SK-N-SH (cell line): ENCODE measurements at regions not wholly inside any gene's neighbourhood (a gene's known extent, or its start where the extent isn't known, plus 50 kb on each side); places are given as distances from the start of the nearest gene placed in this dataset.

Experiments used
- CTCF ChIA-PET: fragments of 300-600, 350-600 bp; formaldehyde crosslinking; extraction: SDS; loops from one replicate; lab custom pipeline; 2021; lab: Yijun Ruan, JAX
- POLR2A ChIA-PET: fragments of 350-600 bp; sonication (Branson Sonifier 250); formaldehyde crosslinking; extraction: SDS; loops from one replicate; lab custom pipeline; 2020; ENCODE audit warnings: antibody characterized with exemption, inconsistent platforms; lab: Yijun Ruan, JAX
- DNase-seq: peaks from one replicate; pipeline ENCODE4 v3.0.0; 2012
- H2AFZ ChIP-seq: fragments of 200-600 bp; sonication (generic); 2 replicates; pipeline ENCODE4 v1.8.1; 2016; ENCODE audit warnings: antibody characterized with exemption, mild to moderate bottlenecking, low read depth
- H3F3A ChIP-seq: fragments of 200-600 bp; sonication (generic); replicated peaks from 2 replicates; pipeline ENCODE3; 2016; ENCODE audit warnings: antibody characterized with exemption, mild to moderate bottlenecking; ENCODE audit not compliant: insufficient read depth
- H3K27ac ChIP-seq, 2 experiments: fragments of 200-500 bp in 1 of 2; fragments of 200-600 bp in 1 of 2; sonication (Bioruptor generic) in 1 of 2; sonication (generic), shearing (Covaris generic) in 1 of 2; 2 replicates each; pipeline versions ENCODE4 v1.5.1 to v1.6.1; 2014 to 2016; ENCODE audit warnings: low read depth in 2 of 2, inconsistent platforms in 1 of 2, low read length in 1 of 2, mild to moderate bottlenecking in 1 of 2, mixed read lengths in 1 of 2
- H3K27me3 ChIP-seq: fragments of 200-600 bp; sonication (generic), shearing (Covaris generic); 2 replicates; pipeline ENCODE4 v1.6.1; 2016; ENCODE audit warnings: mixed run types; ENCODE audit not compliant: insufficient read depth
- H3K36me3 ChIP-seq, 2 experiments: fragments of 200-500 bp in 1 of 2; fragments of 200-600 bp in 1 of 2; sonication (Bioruptor generic) in 1 of 2; sonication (generic) in 1 of 2; replicated peaks in 1 of 2; 2 replicates each; pipeline versions ENCODE3 to v1.5.1; 2014 to 2016; ENCODE audit warnings: low read length in 1 of 2, mild to moderate bottlenecking in 1 of 2; ENCODE audit not compliant: insufficient read depth in 2 of 2, control insufficient read depth in 1 of 2
- H3K4me1 ChIP-seq, 2 experiments: fragments of 200-500 bp in 1 of 2; fragments of 200-600 bp in 1 of 2; sonication (Bioruptor generic) in 1 of 2; sonication (generic), shearing (Covaris generic) in 1 of 2; 2 replicates each; pipeline versions ENCODE4 v1.5.1 to v1.6.1; 2014 to 2016; ENCODE audit warnings: low read depth in 1 of 2, low read length in 1 of 2, mixed run types in 1 of 2; ENCODE audit not compliant: insufficient read depth in 2 of 2, control insufficient read depth in 1 of 2
- H3K4me2 ChIP-seq: fragments of 200-600 bp; sonication (generic), shearing (Covaris generic); 2 replicates; pipeline ENCODE4 v1.6.1; 2017; ENCODE audit warnings: mixed run types
- H3K4me3 ChIP-seq, 2 experiments: fragments of 200-500 bp in 1 of 2; fragments of 200-600 bp in 1 of 2; sonication (Bioruptor generic) in 1 of 2; sonication (generic), shearing (Covaris generic) in 1 of 2; 2 replicates each; pipeline versions ENCODE4 v1.5.1 to v1.8.1; 2014 to 2016; ENCODE audit warnings: low read depth in 2 of 2, inconsistent platforms in 1 of 2, low read length in 1 of 2, mild to moderate bottlenecking in 1 of 2, mixed read lengths in 1 of 2, moderate library complexity in 1 of 2
- H3K79me2 ChIP-seq: fragments of 200-600 bp; sonication (generic); 2 replicates; pipeline ENCODE4 v1.8.1; 2017; ENCODE audit warnings: mild to moderate bottlenecking; ENCODE audit not compliant: insufficient read depth
- H3K9ac ChIP-seq: fragments of 200-600 bp; sonication (generic); 2 replicates; pipeline ENCODE4 v1.6.1; 2017; ENCODE audit warnings: mixed run types
- H3K9me2 ChIP-seq: fragments of 200-600 bp; sonication (generic); 2 replicates; pipeline ENCODE4 v1.6.1; 2017; ENCODE audit warnings: mixed run types
- H3K9me3 ChIP-seq: fragments of 200-600 bp; sonication (generic); 2 replicates; pipeline ENCODE4 v1.6.1; 2017; ENCODE audit warnings: mixed run types, mild to moderate bottlenecking, moderate library complexity
- H4K20me1 ChIP-seq: fragments of 200-600 bp; sonication (generic); 2 replicates; pipeline ENCODE4 v1.6.1; 2017; ENCODE audit warnings: mild to moderate bottlenecking, mixed run types; ENCODE audit not compliant: insufficient read depth
- CHD2 ChIP-seq: fragments of 150-350 bp; IDR thresholded peaks from 2 replicates; pipeline ENCODE4 v1.6.1; 2018; ENCODE audit warnings: low read length; ENCODE audit not compliant: partially characterized antibody
- EZH2phosphoT487 ChIP-seq: fragments of 200-600 bp; sonication (generic); IDR thresholded peaks from 2 replicates; pipeline ENCODE4 v1.6.1; 2017; ENCODE audit warnings: low read depth, mixed run types, mild to moderate bottlenecking, antibody characterized with exemption, moderate library complexity, borderline replicate concordance
- GABPA ChIP-seq: IDR thresholded peaks from 2 replicates; pipeline ENCODE4 v1.4.0; 2012; ENCODE audit warnings: low read depth, mild to moderate bottlenecking
- NFIC ChIP-seq: IDR thresholded peaks from 2 replicates; pipeline ENCODE4 v1.4.0; 2012; ENCODE audit warnings: borderline replicate concordance
- POLR2AphosphoS5 ChIP-seq: IDR thresholded peaks from 2 replicates; pipeline ENCODE4 v1.6.1; 2012; ENCODE audit warnings: low read depth, low read length
- TEAD4 ChIP-seq: IDR thresholded peaks from 2 replicates; pipeline ENCODE4 v1.4.0; 2012; ENCODE audit warnings: mild to moderate bottlenecking, borderline replicate concordance; ENCODE audit not compliant: insufficient read depth
- WGBS: methylation state at CpG from one replicate; pipeline ENCODE4 v1.1.6; 2017; ENCODE audit warnings: low lambda C conversion rate; 5-methylcytosine and 5-hydroxymethylcytosine counted together
- TF ChIP-seq, protein P1 (sequence below): IDR thresholded peaks from 2 replicates; pipeline ENCODE4 v1.4.0; 2012; ENCODE audit warnings: low read depth
- TF ChIP-seq, protein P2 (sequence below): IDR thresholded peaks from 2 replicates; pipeline ENCODE4 v1.6.1; 2012; ENCODE audit warnings: mild to moderate bottlenecking, low read depth, low read length, moderate library complexity

DNA sequence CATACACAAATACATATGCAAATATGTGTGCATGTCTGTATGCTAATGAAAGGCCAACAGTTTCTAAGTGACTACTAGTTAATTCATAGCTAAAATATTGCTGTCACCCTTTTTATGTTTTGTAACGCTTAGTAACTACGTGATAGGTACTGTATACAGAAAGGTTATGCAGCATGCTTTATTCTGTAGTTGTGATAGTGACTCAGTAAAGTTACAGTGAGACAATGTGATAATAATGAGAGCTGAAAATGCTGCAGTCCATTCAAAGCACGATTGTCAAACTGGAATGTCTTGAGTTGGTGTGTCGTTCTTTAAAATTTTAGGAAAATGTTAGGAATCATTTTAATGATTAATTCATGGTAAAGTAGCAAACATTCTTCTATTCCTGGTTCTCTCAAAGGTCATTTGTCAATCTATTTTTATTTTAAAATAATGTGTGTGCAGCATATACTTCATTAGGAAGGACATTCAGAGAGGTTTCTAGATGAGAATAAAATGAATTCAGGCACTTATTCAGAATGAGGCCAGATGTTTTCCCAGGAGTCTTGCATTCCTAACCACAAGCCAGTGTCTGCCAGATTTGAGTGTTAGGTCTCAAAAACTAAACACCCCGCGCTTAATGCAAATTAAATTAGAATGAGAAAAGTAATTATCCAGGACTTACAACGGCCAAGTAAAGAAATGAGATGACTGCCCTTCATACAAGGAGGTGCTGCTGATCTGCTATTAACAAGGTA lies 408.8 kb upstream of the FZD8 start:
- TF ChIP-seq, protein P1, sequence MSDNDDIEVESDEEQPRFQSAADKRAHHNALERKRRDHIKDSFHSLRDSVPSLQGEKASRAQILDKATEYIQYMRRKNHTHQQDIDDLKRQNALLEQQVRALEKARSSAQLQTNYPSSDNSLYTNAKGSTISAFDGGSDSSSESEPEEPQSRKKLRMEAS, result no peak
- TF ChIP-seq, protein P2, sequence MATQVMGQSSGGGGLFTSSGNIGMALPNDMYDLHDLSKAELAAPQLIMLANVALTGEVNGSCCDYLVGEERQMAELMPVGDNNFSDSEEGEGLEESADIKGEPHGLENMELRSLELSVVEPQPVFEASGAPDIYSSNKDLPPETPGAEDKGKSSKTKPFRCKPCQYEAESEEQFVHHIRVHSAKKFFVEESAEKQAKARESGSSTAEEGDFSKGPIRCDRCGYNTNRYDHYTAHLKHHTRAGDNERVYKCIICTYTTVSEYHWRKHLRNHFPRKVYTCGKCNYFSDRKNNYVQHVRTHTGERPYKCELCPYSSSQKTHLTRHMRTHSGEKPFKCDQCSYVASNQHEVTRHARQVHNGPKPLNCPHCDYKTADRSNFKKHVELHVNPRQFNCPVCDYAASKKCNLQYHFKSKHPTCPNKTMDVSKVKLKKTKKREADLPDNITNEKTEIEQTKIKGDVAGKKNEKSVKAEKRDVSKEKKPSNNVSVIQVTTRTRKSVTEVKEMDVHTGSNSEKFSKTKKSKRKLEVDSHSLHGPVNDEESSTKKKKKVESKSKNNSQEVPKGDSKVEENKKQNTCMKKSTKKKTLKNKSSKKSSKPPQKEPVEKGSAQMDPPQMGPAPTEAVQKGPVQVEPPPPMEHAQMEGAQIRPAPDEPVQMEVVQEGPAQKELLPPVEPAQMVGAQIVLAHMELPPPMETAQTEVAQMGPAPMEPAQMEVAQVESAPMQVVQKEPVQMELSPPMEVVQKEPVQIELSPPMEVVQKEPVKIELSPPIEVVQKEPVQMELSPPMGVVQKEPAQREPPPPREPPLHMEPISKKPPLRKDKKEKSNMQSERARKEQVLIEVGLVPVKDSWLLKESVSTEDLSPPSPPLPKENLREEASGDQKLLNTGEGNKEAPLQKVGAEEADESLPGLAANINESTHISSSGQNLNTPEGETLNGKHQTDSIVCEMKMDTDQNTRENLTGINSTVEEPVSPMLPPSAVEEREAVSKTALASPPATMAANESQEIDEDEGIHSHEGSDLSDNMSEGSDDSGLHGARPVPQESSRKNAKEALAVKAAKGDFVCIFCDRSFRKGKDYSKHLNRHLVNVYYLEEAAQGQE, result no peak
- TF ChIP-seq EZH2phosphoT487 (no peak), CHD2 (no peak), POLR2AphosphoS5 (no peak), GABPA (no peak), TEAD4 (no peak)
- TF ChIP-seq, all 33 proteins: peak for 0
- 81% methylated on average over 7 of the region's 7 CpGs for WGBS
- Histone ChIP-seq H3K9me3 (no peaks in the 10 kb centered on the region), H3K27ac (no peak overlapping the region), H3K9me2 (no peaks in the 10 kb centered on the region), H3K27me3 (no peaks in the 10 kb centered on the region), H4K20me1 (no peaks in the 10 kb centered on the region), H3F3A (no peaks in the 10 kb centered on the region), H3K4me3 (no peak overlapping the region), H3K4me2 (no peak overlapping the region), H2AFZ (no peak overlapping the region), H3K4me1 (no peaks in the 10 kb centered on the region), H3K79me2 (no peaks in the 10 kb centered on the region), H3K9ac (no peak overlapping the region), H3K36me3 (no peaks in the 10 kb centered on the region)
- CTCF ChIA-PET, result no interaction called here
- DNase-seq, result no peak
- POLR2A ChIA-PET, result no interaction called here

DNA sequence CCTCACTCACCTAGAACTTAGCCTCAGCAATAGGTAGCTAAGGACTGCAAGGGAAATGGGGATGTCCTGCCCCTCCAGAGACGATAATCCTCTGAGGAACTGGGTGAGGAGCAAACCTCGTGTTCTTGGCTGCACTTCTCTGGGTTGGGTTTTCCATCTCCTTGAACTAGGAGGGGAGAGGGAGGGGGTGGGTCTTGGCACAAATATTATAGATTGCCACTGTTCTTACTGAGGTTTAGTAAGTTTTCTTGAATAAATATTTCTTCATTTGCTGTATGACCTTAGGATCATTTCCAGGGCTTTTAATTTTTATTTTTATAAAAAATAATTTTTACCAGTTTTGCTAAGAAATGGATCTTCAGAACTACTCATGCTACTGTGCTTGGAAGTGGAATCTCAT lies 406.7 kb upstream of the FZD8 start:
- H3K9ac ChIP-seq, result no peak overlapping the region
- no peaks in the 10 kb centered on the region for H3K4me1 ChIP-seq
- no peaks in the 10 kb centered on the region for H3K9me3 ChIP-seq
- no peaks in the 10 kb centered on the region for H3F3A ChIP-seq
- DNase-seq, result no peak
- ChIA-PET CTCF (no interaction called here), POLR2A (no interaction called here)
- no peaks in the 10 kb centered on the region for H3K79me2 ChIP-seq
- H3K27me3 ChIP-seq, result no peaks in the 10 kb centered on the region
- no peak for TF ChIP-seq NFIC
- H3K36me3 ChIP-seq, result no peaks in the 10 kb centered on the region
- H3K27ac ChIP-seq, result no peak overlapping the region
- no peaks in the 10 kb centered on the region for H3K9me2 ChIP-seq
- H3K4me3 ChIP-seq, result no peak overlapping the region
- no peaks in the 10 kb centered on the region for H4K20me1 ChIP-seq
- H3K4me2 ChIP-seq, result no peak overlapping the region
- no peak overlapping the region for H2AFZ ChIP-seq
- 29% methylated on average over 2 of the region's 2 CpGs for WGBS
